ENCODE measurements at regions not wholly inside any gene's neighbourhood (a gene's known extent, or its start where the extent isn't known, plus 50 kb on each side); places are given as distances from the start of the nearest gene placed in this dataset.
"Not testable (repeated sequence)": the region's sequence is repeated elsewhere in the genome, so short reads cannot be mapped to it uniquely, and the experiment has no call there.

DNA sequence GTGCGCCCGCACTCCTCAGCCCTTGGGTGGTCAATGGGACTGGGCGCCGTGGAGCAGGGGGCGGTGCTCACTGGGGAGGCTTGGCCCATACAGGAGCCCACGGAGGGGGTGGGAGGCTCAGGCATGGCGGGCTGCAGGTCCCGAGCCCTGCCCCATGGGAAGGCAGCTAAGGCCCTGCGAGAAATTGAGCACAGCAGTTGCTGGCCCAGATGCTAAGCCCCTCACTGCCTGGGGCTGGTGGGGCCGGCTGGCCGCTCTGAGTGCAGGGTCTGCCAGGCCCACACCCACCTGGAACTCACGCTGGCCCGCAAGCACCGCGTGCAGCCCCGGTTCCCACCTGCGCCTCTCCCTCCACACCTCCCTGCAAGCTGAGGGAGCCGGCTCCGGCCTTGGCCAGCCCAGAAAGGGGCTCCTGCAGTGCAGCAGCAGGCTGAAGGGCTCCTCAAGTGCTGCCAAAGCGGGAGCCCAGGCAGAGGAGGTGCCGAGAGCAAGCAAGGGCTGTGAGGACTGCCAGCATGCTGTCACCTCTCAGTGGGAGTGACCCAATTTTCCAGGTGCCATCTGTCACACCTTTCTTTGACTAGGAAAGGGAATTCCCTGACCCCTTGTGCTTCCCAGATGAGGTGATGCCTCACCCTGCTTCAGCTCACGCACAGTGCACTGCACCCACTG is 642.3 kb upstream of the SYNCRIP start:
- not testable (repeated sequence) for TF ChIP-seq CTCF (conservative IDR thresholded peaks at IDR 0.05; ENCODE audit: low read depth, low read length); EZH2phosphoT487 (IDR thresholded peaks at IDR 0.05; ENCODE audit: borderline replicate concordance, low read length)

All from PC-3 (cell line).